ENCODE measurements at regions not wholly inside any gene's neighbourhood (a gene's known extent, or its start where the extent isn't known, plus 50 kb on each side); places are given as distances from the start of the nearest gene placed in this dataset.

GRCh38 chr10:111801841-111802240 is 381.7 kb downstream of the GPAM start:
- DNase-seq, result no peak

DNA sequence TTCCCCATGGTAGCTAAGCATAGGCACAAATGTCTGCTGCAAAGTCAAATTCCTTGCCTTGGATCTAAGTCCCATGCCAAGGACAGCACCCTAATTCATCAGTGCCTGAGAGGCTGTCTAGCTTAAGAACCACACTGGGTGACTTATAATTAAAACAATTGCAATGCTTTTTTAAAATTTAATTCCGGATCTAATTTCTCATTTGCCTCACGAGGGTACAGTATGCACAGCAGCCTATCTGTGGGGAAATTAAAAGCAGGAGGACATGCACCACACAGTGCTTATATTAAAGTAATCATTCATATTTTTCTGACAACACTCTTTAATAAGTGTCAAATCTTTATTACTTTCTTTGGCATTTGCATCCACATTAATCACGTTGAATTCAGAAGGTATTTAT is 378.8 kb downstream of the GPAM start:
- no peak for DNase-seq

DNA sequence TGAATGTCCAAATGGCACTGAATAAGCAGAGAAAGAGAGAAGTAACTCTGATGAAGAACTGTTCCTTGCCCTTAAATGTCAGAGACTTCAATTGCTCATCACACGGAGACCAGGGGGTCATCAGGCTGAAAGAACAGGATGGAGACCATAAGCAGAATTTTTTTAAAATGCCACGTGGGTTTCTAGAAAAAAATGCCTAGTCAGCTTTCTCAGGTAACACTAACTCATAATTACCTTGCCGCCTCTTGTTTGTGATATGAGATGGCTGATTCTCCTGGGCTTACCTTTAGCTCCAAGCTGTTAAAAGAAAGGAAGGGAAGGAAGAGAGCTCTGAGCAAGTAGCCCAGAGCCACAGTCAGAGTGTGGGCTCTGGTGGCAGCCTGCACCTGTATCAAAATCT is 372.0 kb downstream of the GPAM start:
- no peak for DNase-seq

GRCh38 chr10:111820471-111820870 is 363.1 kb downstream of the GPAM start:
- DNase-seq, result no peak

GRCh38 chr10:111821871-111822270 is 361.7 kb downstream of the GPAM start:
- DNase-seq, result peak in 9 of 56 donors; percentile 3 to 45 (median 17)

DNA sequence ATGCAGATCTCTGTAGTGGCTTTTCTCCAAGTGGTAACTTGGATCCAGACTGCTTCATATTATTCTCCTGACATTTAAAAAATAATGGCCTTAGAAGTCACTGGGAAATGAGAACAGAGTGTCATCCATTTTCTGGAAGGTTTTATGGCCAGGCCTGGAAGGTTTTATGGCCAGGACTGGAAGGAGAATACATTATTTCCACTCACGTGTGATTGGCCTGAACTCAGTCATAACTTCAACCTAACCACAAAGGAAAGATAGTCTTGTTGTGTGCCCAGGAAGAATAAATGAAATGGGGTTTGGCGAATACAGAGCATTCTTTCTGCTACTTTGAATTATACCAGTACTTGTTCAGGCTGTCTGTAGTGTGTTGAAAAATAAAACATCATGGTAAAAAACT is 360.9 kb downstream of the GPAM start:
- no peak for DNase-seq

GRCh38 chr10:111824128-111824527 is 359.4 kb downstream of the GPAM start:
- peak in 6 of 56 donors; percentile 1 to 33 (median 4) for DNase-seq

- DNase-seq, result no peak
These were observed 353.2 kb downstream of the GPAM start for GRCh38 chr10:111830359-111830758.

GRCh38 chr10:111831058-111831457 is 352.5 kb downstream of the GPAM start:
- no peak for DNase-seq

DNA sequence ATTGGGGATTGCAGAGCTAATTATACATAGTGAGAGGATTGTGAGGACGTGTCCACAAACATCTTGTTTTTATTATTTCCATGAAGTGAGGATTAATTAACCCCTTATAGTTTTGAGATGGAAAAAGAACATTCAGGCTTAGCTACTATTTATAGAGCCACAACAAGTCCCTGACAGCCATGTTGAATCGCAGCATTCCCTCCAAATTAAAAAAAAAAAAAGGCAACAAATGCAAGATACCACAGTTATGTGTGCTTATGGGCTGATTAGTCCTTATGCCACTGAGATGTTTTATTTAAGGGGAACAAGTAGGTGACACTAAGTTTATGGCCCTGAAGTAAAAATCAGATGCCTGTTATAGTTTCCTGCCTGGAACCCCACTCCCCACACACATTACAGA is 350.3 kb downstream of the GPAM start:
- no peak for DNase-seq

DNA sequence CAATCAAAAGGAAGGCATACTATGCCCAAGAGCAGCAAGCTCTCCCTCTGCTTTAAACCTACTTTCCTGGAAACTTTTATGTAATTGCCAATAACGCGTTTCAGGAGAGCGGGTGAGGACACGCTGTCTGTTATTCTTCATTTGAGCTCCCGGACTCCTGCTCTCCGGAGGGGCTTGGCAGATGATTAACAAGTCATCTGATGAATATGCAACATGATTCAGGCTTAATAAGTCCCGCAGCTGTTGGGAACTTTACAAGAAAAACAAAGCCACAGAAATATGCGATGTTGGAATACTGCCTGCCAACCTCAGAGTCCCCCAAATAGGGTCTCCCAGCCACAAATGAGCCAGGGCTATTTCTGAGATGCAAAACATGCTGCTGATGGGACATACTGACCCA is 348.0 kb downstream of the GPAM start:
- no peak for DNase-seq

- no peak for DNase-seq
These were observed 347.5 kb downstream of the GPAM start for GRCh38 chr10:111836064-111836463.

- no peak for DNase-seq
These were observed 347.0 kb downstream of the GPAM start for GRCh38 chr10:111836571-111836970.

DNA sequence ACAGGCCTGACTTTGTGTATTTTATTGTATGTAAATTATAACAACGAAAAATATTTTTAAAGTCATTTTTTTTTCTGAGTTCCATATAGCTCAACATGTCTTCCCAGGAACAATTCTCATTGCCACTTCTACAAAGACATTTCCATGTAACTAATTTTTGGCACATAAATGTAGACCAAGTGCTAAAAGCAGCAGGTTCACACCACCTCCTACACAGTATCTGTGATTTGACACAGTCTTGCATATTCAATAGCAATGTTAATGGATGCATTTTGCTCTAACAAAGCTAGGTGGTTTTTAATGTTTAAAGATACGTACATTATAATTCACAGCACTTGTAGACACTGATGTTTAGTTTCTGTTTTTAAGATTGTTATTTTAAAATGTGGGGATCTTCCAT is 346.5 kb downstream of the GPAM start:
- DNase-seq, result no peak

DNA sequence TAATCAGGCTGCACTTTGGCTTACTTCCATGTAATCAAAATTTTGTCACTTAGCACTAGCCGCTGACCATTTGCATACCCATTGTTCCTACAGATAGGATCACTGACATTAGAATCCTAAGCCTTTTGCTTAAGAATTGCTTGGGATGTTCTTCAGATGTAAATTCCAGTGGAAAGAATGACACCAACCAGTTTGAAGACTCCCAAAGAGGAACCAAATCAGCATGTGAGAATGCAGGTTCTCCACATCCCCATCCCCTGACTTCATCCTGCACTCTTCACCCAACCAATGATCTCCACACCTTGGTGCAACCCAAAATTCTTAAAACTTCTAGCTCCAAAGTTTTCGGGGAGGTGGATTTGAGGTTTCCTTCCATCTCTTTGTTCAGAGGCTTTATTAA is 345.6 kb downstream of the GPAM start:
- DNase-seq, result no peak

GRCh38 chr10:111840546-111840945 is 343.0 kb downstream of the GPAM start:
- no peak for DNase-seq

DNA sequence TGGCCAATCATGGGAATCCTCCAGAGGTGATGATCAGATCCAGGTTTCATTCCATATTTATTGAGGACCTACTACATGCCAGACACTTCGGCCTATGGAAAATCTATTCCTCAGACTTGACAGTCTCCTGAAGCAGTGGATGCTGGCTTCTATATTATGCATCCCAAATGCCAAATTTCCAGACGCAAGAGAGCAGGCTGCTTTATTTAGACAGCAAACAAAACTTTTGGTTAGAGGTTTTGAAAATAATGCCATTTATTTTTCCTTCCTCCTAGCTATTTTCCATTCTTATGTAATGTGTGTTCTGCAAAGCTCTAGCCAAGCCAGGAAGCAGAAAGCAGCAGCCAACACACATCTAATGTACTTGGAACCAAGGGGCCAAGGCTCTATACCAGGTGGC is 330.8 kb downstream of the GPAM start:
- no peak for DNase-seq

- no peak for DNase-seq
These were observed 326.9 kb downstream of the GPAM start for GRCh38 chr10:111856631-111857030.

GRCh38 chr10:111865550-111865949 is 318.0 kb downstream of the GPAM start:
- no peak for DNase-seq

DNA sequence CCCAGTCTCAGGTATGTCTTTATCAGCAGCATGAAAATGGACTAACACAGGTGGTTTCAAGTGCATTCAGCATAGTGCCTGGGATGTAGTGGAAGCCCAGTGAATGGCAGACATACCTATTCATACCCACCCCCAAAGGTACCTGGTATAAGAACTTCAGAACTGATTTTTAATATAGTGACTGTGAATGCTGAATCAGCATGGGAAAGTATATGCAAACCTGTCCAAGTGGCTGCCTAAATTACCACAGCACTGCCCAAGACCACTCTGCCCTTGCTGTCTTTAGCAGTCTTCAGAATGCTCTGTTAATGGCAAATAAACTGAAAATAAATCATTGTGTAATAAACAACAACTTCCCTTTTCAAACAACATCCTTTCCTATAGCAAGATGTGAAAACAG is 312.1 kb downstream of the GPAM start:
- DNase-seq, result no peak

- no peak for DNase-seq
These were observed 311.0 kb downstream of the GPAM start for GRCh38 chr10:111872591-111872990.

DNA sequence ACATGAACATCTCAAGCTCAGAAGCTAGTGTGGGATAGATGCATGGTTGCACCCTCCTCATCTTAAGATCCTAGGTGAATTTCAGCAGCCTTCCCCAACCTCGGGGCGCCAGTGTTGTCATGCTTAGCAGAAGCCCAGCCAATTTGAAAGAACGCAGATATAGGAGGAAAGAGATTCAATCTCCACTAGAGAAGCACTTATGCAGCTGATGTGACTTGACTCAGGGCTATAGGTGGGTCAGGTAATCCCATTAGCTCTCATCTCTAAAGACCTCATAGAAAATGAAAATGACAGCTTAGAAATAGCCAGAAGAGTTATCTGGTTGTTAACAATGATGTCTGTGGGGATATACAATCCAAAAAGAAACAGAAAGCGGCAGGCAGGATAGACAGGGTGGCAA is 310.5 kb downstream of the GPAM start:
- DNase-seq, result no peak

DNA sequence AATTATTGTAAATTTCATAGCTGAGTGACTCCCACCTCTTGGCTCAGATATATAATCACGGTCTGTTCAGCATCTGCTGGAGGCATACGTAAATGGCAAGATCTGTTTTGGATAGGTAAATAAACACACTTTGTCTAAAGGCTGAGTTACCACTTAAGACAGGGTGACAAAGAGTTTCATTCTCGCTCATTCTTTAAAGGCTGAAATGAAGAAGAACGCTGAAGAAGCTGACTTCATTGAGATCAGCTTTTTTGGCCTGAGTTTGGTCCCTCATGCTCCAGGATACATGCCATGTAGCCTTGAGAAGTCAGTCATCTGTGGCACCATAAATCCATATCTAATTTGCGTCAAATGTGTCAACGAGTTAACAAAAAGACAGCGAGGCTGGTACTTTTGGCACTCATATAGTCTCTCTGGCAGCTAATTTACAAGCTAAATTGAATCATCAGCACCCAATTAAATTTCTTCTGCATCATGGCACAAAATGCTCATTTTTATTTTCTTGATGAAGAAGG is 309.9 kb downstream of the GPAM start:
- no peak for DNase-seq

- DNase-seq, result no peak
These were observed 309.0 kb downstream of the GPAM start for GRCh38 chr10:111874576-111874975.

All from nucleus accumbens (tissue), 56 donors.